Suprapubic skin (tissue), 4 donors: ENCODE measurements at regions not wholly inside any gene's neighbourhood (a gene's known extent, or its start where the extent isn't known, plus 50 kb on each side); places are given as distances from the start of the nearest gene placed in this dataset.

Source experiments
- EP300 ChIP-seq: sonication (generic); formaldehyde crosslinking; IDR thresholded peaks from one replicate; pipeline ENCODE4 v1.6.1; 2017; ENCODE audit warnings: antibody characterized with exemption
- POLR2A ChIP-seq, 2 donors: fragments of 450-650 bp; IDR thresholded peaks; one replicate each; pipeline ENCODE4 v1.6.1; 2017; ENCODE audit warnings: antibody characterized with exemption in 2 of 2, mild to moderate bottlenecking in 2 of 2, moderate library complexity in 2 of 2
- POLR2AphosphoS5 ChIP-seq, 3 donors: sonication (generic); formaldehyde crosslinking; IDR thresholded peaks; one replicate each; pipeline ENCODE4 v1.6.1; 2017; ENCODE audit warnings: antibody characterized with exemption in 3 of 3
- TF ChIP-seq, protein P1 (sequence below), 2 donors: fragments of 200-600 bp in 1 of 2; fragments of 450-650 bp in 1 of 2; sonication (generic) in 1 of 2; IDR thresholded peaks; one replicate each; pipeline ENCODE4 v1.5.1; 2016 to 2019; ENCODE audit warnings: antibody characterized with exemption in 2 of 2, mild to moderate bottlenecking in 1 of 2, moderate library complexity in 1 of 2

DNA sequence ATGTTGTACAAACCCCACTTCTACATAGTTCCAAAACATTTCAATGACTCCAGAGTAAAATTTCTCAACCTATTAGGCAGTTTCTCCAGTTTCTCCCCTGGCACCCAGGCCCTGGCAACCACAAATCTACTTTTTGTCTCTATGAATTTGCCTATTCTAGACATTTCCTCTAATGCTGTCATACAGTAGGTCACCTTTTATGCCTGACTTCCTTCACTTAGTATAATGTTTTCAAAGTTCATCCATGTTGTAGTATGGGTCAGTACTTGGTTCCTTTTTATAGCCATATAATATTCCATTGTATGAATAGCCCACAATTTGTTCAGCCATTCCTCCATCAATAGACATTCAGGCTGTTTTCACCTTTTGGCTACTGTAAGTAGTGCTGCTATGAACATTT, 67.0 kb downstream of the SPRING1 start:
- TF ChIP-seq, protein P1, sequence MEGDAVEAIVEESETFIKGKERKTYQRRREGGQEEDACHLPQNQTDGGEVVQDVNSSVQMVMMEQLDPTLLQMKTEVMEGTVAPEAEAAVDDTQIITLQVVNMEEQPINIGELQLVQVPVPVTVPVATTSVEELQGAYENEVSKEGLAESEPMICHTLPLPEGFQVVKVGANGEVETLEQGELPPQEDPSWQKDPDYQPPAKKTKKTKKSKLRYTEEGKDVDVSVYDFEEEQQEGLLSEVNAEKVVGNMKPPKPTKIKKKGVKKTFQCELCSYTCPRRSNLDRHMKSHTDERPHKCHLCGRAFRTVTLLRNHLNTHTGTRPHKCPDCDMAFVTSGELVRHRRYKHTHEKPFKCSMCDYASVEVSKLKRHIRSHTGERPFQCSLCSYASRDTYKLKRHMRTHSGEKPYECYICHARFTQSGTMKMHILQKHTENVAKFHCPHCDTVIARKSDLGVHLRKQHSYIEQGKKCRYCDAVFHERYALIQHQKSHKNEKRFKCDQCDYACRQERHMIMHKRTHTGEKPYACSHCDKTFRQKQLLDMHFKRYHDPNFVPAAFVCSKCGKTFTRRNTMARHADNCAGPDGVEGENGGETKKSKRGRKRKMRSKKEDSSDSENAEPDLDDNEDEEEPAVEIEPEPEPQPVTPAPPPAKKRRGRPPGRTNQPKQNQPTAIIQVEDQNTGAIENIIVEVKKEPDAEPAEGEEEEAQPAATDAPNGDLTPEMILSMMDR (IDR thresholded peaks at IDR 0.05) = no peak
- TF ChIP-seq POLR2AphosphoS5 (IDR thresholded peaks at IDR 0.05) = no peak
- no peak for TF ChIP-seq POLR2A (IDR thresholded peaks at IDR 0.05)
- TF ChIP-seq EP300 = no peak
